ENCODE measurements at regions not wholly inside any gene's neighbourhood (a gene's known extent, or its start where the extent isn't known, plus 50 kb on each side); places are given as distances from the start of the nearest gene placed in this dataset.

- Histone ChIP-seq H3K4me1 (peaks cover 0 to 4% (median 0%) of the 10 kb centered on the region in 6 donors), H3K4me3 (no peak overlapping the region), H3K27me3 (replicated peaks in 1 of 7) (peaks cover 0 to 51% (median 2%) of the 10 kb centered on the region in 7 donors), H3K9me3 (no peaks in the 10 kb centered on the region), H3K27ac (no peak overlapping the region), H3K36me3 (no peaks in the 10 kb centered on the region)
- DNase-seq = peak; percentile 70
- WGBS, 5 donors = 81 to 88% (median 83%) methylated on average over 17 of the region's 17 CpGs
- intact Hi-C loops (cut with DNase I; ENCODE audit: low total_unique reads) = no loop called here
- no peak for TF ChIP-seq CTCF (IDR thresholded peaks at IDR 0.05 in 8 of 11, conservative IDR thresholded peaks at IDR 0.05 in 3 of 11)
- TF ChIP-seq POLR2A (IDR thresholded peaks at IDR 0.05) = no peak
- TF ChIP-seq POLR2AphosphoS5 (IDR thresholded peaks at IDR 0.05) = no peak
Observed at GRCh38 chr19:29878973-29879654, 62.9 kb upstream of the URI1 start.

- peak; percentile 8 for DNase-seq
- Histone ChIP-seq H3K36me3 (no peaks in the 10 kb centered on the region), H3K27ac (no peak overlapping the region), H3K27me3 (replicated peaks in 1 of 7) (peaks cover 0 to 46% (median 0%) of the 10 kb centered on the region in 7 donors), H3K4me1 (peaks cover 0 to 4% (median 0%) of the 10 kb centered on the region in 6 donors), H3K9me3 (no peaks in the 10 kb centered on the region), H3K4me3 (no peak overlapping the region)
- intact Hi-C loops (cut with DNase I; ENCODE audit: low total_unique reads) = no loop called here
- 59 to 77% (median 71%) methylated on average over 7 of the region's 7 CpGs for WGBS, 5 donors
- TF ChIP-seq POLR2A (IDR thresholded peaks at IDR 0.05) = no peak
- no peak for TF ChIP-seq POLR2AphosphoS5 (IDR thresholded peaks at IDR 0.05)
- no peak for TF ChIP-seq CTCF (IDR thresholded peaks at IDR 0.05 in 8 of 11, conservative IDR thresholded peaks at IDR 0.05 in 3 of 11)
Observed at GRCh38 chr19:29879655-29879974, 62.4 kb upstream of the URI1 start.

GRCh38 chr19:29880498-29881081 is 61.4 kb upstream of the URI1 start:
- Histone ChIP-seq H3K27ac (no peak overlapping the region), H3K4me3 (no peak overlapping the region), H3K36me3 (no peaks in the 10 kb centered on the region), H3K4me1 (peaks cover 0 to 5% (median 0%) of the 10 kb centered on the region in 6 donors), H3K27me3 (replicated peaks in 1 of 7) (peaks cover 0 to 42% (median 0%) of the 10 kb centered on the region in 7 donors), H3K9me3 (no peaks in the 10 kb centered on the region)
- TF ChIP-seq POLR2AphosphoS5 (IDR thresholded peaks at IDR 0.05) (no peak), POLR2A (IDR thresholded peaks at IDR 0.05) (no peak), CTCF (IDR thresholded peaks at IDR 0.05 in 8 of 11, conservative IDR thresholded peaks at IDR 0.05 in 3 of 11) (no peak)
- 66 to 71% (median 67%) methylated on average over 10 of the region's 10 CpGs for WGBS, 5 donors
- intact Hi-C loops (cut with DNase I; ENCODE audit: low total_unique reads) = no loop called here
- DNase-seq = peak; percentile 74

GRCh38 chr19:29881386-29881785 is 60.7 kb upstream of the URI1 start:
- Histone ChIP-seq H3K4me1 (peaks cover 0 to 11% (median under 1%) of the 10 kb centered on the region in 6 donors), H3K9me3 (no peaks in the 10 kb centered on the region), H3K36me3 (no peaks in the 10 kb centered on the region), H3K27ac (no peak overlapping the region), H3K27me3 (replicated peaks in 1 of 7) (peaks cover 0 to 42% (median 0%) of the 10 kb centered on the region in 7 donors), H3K4me3 (no peak overlapping the region)
- TF ChIP-seq CTCF (IDR thresholded peaks at IDR 0.05 in 8 of 11, conservative IDR thresholded peaks at IDR 0.05 in 3 of 11) (no peak), POLR2AphosphoS5 (IDR thresholded peaks at IDR 0.05) (no peak), POLR2A (IDR thresholded peaks at IDR 0.05) (no peak)
- DNase-seq = no peak
- intact Hi-C loops (cut with DNase I; ENCODE audit: low total_unique reads) = no loop called here
- 74 to 88% (median 83%) methylated on average over 5 of the region's 5 CpGs for WGBS, 5 donors

Measured in spleen (tissue), 11 donors.